HG03457 (cell line): ENCODE measurements at regions not wholly inside any gene's neighbourhood (a gene's known extent, or its start where the extent isn't known, plus 50 kb on each side); places are given as distances from the start of the nearest gene placed in this dataset.
"Not testable (repeated sequence)": the region's sequence is repeated elsewhere in the genome, so short reads cannot be mapped to it uniquely, and the experiment has no call there.

Experiments used
- ATAC-seq: cut with Tn5 transposase; IDR thresholded peaks from one replicate; pipeline ENCODE4 v1.9.1; 2021; ENCODE audit warnings: moderate number of reproducible peaks; ENCODE audit not compliant: unreplicated experiment

- ATAC-seq = no peak
Measured at GRCh38 chr2:188645986-188646385, 328.2 kb upstream of the COL3A1 start.

- ATAC-seq = no peak
Measured at GRCh38 chr2:188647430-188648070, 326.6 kb upstream of the COL3A1 start.

- no peak for ATAC-seq
Measured at GRCh38 chr2:188659656-188660406, 314.3 kb upstream of the COL3A1 start.

GRCh38 chr2:188663301-188663700 lies 310.9 kb upstream of the COL3A1 start:
- no peak for ATAC-seq

GRCh38 chr2:188664416-188664815 lies 309.8 kb upstream of the COL3A1 start:
- ATAC-seq = no peak

- no peak for ATAC-seq
Measured at GRCh38 chr2:188664951-188665595, 309.1 kb upstream of the COL3A1 start.

- no peak for ATAC-seq
Measured at GRCh38 chr2:188665727-188666304, 308.4 kb upstream of the COL3A1 start.

GRCh38 chr2:188666503-188666902 lies 307.7 kb upstream of the COL3A1 start:
- no peak for ATAC-seq

- ATAC-seq = no peak
Measured at GRCh38 chr2:188668017-188668680, 306.0 kb upstream of the COL3A1 start.

- no peak for ATAC-seq
Measured at GRCh38 chr2:188675391-188676009, 298.7 kb upstream of the COL3A1 start.

GRCh38 chr2:188676010-188676400 lies 298.2 kb upstream of the COL3A1 start:
- no peak for ATAC-seq

- ATAC-seq = no peak
Measured at GRCh38 chr2:188677142-188677541, 297.0 kb upstream of the COL3A1 start.

GRCh38 chr2:188678882-188679281 lies 295.3 kb upstream of the COL3A1 start:
- ATAC-seq = no peak

- no peak for ATAC-seq
Measured at GRCh38 chr2:188682838-188683237, 291.3 kb upstream of the COL3A1 start.

GRCh38 chr2:188684795-188685194 lies 289.4 kb upstream of the COL3A1 start:
- ATAC-seq = no peak

- ATAC-seq = no peak
Measured at GRCh38 chr2:188693111-188693510, 281.1 kb upstream of the COL3A1 start.

- no peak for ATAC-seq
Measured at GRCh38 chr2:188693771-188694170, 280.4 kb upstream of the COL3A1 start.

- ATAC-seq = no peak
Measured at GRCh38 chr2:188695953-188696352, 278.2 kb upstream of the COL3A1 start.

GRCh38 chr2:188698151-188698550 lies 276.0 kb upstream of the COL3A1 start:
- ATAC-seq = not testable (repeated sequence)

GRCh38 chr2:188701836-188702235 lies 272.3 kb upstream of the COL3A1 start:
- peak; percentile 86 for ATAC-seq

- no peak for ATAC-seq
Measured at GRCh38 chr2:188705191-188705590, 269.0 kb upstream of the COL3A1 start.
